ENCODE measurements at regions not wholly inside any gene's neighbourhood (a gene's known extent, or its start where the extent isn't known, plus 50 kb on each side); places are given as distances from the start of the nearest gene placed in this dataset.

DNA sequence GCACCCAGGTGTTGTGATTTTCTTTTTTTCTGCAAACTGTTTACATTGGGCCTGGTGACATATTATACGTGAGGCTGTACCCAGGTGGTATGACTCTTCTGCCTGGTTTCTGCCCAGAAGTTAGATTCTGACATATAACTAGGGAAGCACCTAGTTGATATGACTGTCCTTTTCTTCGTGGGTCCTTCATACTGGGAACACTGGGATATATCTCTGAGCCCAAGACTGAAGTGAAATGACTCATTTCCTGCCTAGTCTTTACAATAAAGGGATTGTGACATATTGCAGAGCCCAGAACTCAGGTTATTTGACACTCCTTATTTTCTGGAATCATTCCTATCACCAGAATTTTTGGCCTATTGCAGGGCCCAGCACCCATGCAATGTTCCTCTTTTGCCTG is 1121.6 kb upstream of the AMELY start:
- Mint-ChIP-seq H3K9me3 (no peaks in the 10 kb centered on the region), H3K4me1 (no peaks in the 10 kb centered on the region), H3K36me3 (ENCODE audit: low read depth) (no peaks in the 10 kb centered on the region), H3K4me3 (no peak overlapping the region), H3K27ac (no peak overlapping the region), H3K27me3 (ENCODE audit: insufficient read depth) (no peaks in the 10 kb centered on the region)
- Histone ChIP-seq H3K9me3 (ENCODE audit: control insufficient read depth, low read length) (no peaks in the 10 kb centered on the region), H3K27ac (ENCODE audit: low read depth, low read length) (no peak overlapping the region), H3K9ac (ENCODE audit: extremely low read depth, low read length, poor library complexity, severe bottlenecking) (no peak overlapping the region), H3K27me3 (ENCODE audit: control insufficient read depth, insufficient read depth, low read length, poor library complexity, severe bottlenecking) (no peaks in the 10 kb centered on the region), H3K36me3 (ENCODE audit: control insufficient read depth, insufficient read depth, low read length) (no peaks in the 10 kb centered on the region), H3K4me1 (ENCODE audit: control insufficient read depth, insufficient read depth, low read length) (no peaks in the 10 kb centered on the region), H3K4me3 (ENCODE audit: low read length) (no peak overlapping the region)
- TF ChIP-seq, protein P1, sequence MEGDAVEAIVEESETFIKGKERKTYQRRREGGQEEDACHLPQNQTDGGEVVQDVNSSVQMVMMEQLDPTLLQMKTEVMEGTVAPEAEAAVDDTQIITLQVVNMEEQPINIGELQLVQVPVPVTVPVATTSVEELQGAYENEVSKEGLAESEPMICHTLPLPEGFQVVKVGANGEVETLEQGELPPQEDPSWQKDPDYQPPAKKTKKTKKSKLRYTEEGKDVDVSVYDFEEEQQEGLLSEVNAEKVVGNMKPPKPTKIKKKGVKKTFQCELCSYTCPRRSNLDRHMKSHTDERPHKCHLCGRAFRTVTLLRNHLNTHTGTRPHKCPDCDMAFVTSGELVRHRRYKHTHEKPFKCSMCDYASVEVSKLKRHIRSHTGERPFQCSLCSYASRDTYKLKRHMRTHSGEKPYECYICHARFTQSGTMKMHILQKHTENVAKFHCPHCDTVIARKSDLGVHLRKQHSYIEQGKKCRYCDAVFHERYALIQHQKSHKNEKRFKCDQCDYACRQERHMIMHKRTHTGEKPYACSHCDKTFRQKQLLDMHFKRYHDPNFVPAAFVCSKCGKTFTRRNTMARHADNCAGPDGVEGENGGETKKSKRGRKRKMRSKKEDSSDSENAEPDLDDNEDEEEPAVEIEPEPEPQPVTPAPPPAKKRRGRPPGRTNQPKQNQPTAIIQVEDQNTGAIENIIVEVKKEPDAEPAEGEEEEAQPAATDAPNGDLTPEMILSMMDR (conservative IDR thresholded peaks at IDR 0.05): no peak
- WGBS, 2 experiments (ENCODE audit: insufficient coverage in 1 of 2, insufficient read length in 1 of 2): 80 to 93% methylated on average over 1 to 2 of the region's 2 CpGs
- no peak for DNase-seq

DNA sequence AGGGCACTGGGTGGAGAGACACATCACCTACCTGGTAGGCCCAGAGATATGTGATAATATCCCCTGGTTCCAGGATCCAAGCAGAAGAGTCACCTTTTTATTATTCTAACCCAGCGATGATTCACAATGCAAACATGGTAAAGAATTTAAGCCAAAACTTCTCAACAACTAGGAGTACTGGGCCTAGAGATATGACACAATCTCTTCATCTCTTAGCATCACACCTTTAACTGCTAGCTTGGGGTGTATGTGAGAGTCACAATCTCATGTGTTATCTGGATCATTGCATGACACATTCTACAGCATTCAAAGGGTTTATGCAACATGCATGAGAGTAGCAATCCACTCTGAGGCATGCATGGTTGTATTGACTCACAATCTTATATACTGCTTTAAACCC is 1109.0 kb upstream of the AMELY start:
- H3K36me3 ChIP-seq (ENCODE audit: control insufficient read depth, insufficient read depth, low read length): no peaks in the 10 kb centered on the region
- no peak overlapping the region for H3K4me3 Mint-ChIP-seq
- no peaks in the 10 kb centered on the region for H3K36me3 Mint-ChIP-seq (ENCODE audit: low read depth)
- H3K4me1 ChIP-seq (ENCODE audit: control insufficient read depth, insufficient read depth, low read length): no peaks in the 10 kb centered on the region
- H3K27ac Mint-ChIP-seq: no peak overlapping the region
- H3K27ac ChIP-seq (ENCODE audit: low read depth, low read length): no peak overlapping the region
- no peaks in the 10 kb centered on the region for H3K27me3 ChIP-seq (ENCODE audit: control insufficient read depth, insufficient read depth, low read length, poor library complexity, severe bottlenecking)
- no peaks in the 10 kb centered on the region for H3K4me1 Mint-ChIP-seq
- TF ChIP-seq, protein P1 (conservative IDR thresholded peaks at IDR 0.05): no peak
- no peak overlapping the region for H3K9ac ChIP-seq (ENCODE audit: extremely low read depth, low read length, poor library complexity, severe bottlenecking)
- WGBS, 2 experiments (ENCODE audit: insufficient coverage in 1 of 2, insufficient read length in 1 of 2): 100% methylated on average over 1 of the region's 1 CpG; no CpG with 5 or more reads in 1 of the 2 experiments
- no peaks in the 10 kb centered on the region for H3K27me3 Mint-ChIP-seq (ENCODE audit: insufficient read depth)
- H3K4me3 ChIP-seq (ENCODE audit: low read length): no peak overlapping the region
- DNase-seq: no peak
- H3K9me3 Mint-ChIP-seq: no peaks in the 10 kb centered on the region
- H3K9me3 ChIP-seq (ENCODE audit: control insufficient read depth, low read length): no peaks in the 10 kb centered on the region

GRCh38 chrY:8011515-8011914 is 1100.0 kb upstream of the AMELY start:
- Histone ChIP-seq H3K27ac (ENCODE audit: low read depth, low read length) (no peak overlapping the region), H3K9ac (ENCODE audit: extremely low read depth, low read length, poor library complexity, severe bottlenecking) (no peak overlapping the region), H3K4me3 (ENCODE audit: low read length) (no peak overlapping the region), H3K27me3 (ENCODE audit: control insufficient read depth, insufficient read depth, low read length, poor library complexity, severe bottlenecking) (no peaks in the 10 kb centered on the region), H3K4me1 (ENCODE audit: control insufficient read depth, insufficient read depth, low read length) (no peaks in the 10 kb centered on the region), H3K9me3 (ENCODE audit: control insufficient read depth, low read length) (no peaks in the 10 kb centered on the region), H3K36me3 (ENCODE audit: control insufficient read depth, insufficient read depth, low read length) (no peaks in the 10 kb centered on the region)
- 100% methylated on average over 1 of the region's 3 CpGs; no CpG with 5 or more reads in 1 of the 2 experiments for WGBS, 2 experiments (ENCODE audit: insufficient coverage in 1 of 2, insufficient read length in 1 of 2)
- no peak for DNase-seq
- TF ChIP-seq, protein P1 (conservative IDR thresholded peaks at IDR 0.05): no peak
- Mint-ChIP-seq H3K27ac (no peak overlapping the region), H3K9me3 (no peaks in the 10 kb centered on the region), H3K4me3 (no peak overlapping the region), H3K36me3 (ENCODE audit: low read depth) (no peaks in the 10 kb centered on the region), H3K27me3 (ENCODE audit: insufficient read depth) (no peaks in the 10 kb centered on the region), H3K4me1 (no peaks in the 10 kb centered on the region)
